ENCODE measurements at regions not wholly inside any gene's neighbourhood (a gene's known extent, or its start where the extent isn't known, plus 50 kb on each side); places are given as distances from the start of the nearest gene placed in this dataset.

GRCh38 chr1:25057188-25057587 is 127.1 kb upstream of the RUNX3 start:
- DNase-seq (ENCODE audit: low read depth): no peak
- TF ChIP-seq CTCF (conservative IDR thresholded peaks at IDR 0.05; ENCODE audit: low read depth, low read length): no peak
- H3K4me3 ChIP-seq (ENCODE audit: low read length): no peak overlapping the region

GRCh38 chr1:25056536-25056935 is 126.5 kb upstream of the RUNX3 start:
- no peak for TF ChIP-seq CTCF (conservative IDR thresholded peaks at IDR 0.05; ENCODE audit: low read depth, low read length)
- DNase-seq (ENCODE audit: low read depth): no peak
- H3K4me3 ChIP-seq (ENCODE audit: low read length): no peak overlapping the region

- DNase-seq (ENCODE audit: low read depth): no peak
Measured at GRCh38 chr1:25055961-25056360, 125.9 kb upstream of the RUNX3 start.

GRCh38 chr1:25055324-25055780 is 125.3 kb upstream of the RUNX3 start:
- TF ChIP-seq CTCF (conservative IDR thresholded peaks at IDR 0.05; ENCODE audit: low read depth, low read length): no peak
- DNase-seq (ENCODE audit: low read depth): no peak
- H3K4me3 ChIP-seq (ENCODE audit: low read length): no peak overlapping the region

More at GRCh38 chr1:25055961-25056360, 125.9 kb upstream of the RUNX3 start:
- no peak for TF ChIP-seq CTCF (conservative IDR thresholded peaks at IDR 0.05; ENCODE audit: low read depth, low read length)
- H3K4me3 ChIP-seq (ENCODE audit: low read length): no peak overlapping the region

- DNase-seq (ENCODE audit: low read depth): no peak
- no peak for TF ChIP-seq CTCF (conservative IDR thresholded peaks at IDR 0.05; ENCODE audit: low read depth, low read length)
- no peak overlapping the region for H3K4me3 ChIP-seq (ENCODE audit: low read length)
Measured at GRCh38 chr1:25054526-25055323, 124.6 kb upstream of the RUNX3 start.

GRCh38 chr1:25053576-25054250 is 123.6 kb upstream of the RUNX3 start:
- no peak for TF ChIP-seq CTCF (conservative IDR thresholded peaks at IDR 0.05; ENCODE audit: low read depth, low read length)
- H3K4me3 ChIP-seq (ENCODE audit: low read length): no peak overlapping the region
- DNase-seq (ENCODE audit: low read depth): no peak
